ENCODE measurements at regions not wholly inside any gene's neighbourhood (a gene's known extent, or its start where the extent isn't known, plus 50 kb on each side); places are given as distances from the start of the nearest gene placed in this dataset.

GRCh38 chr10:110355141-110355831 lies 50.6 kb upstream of the SMNDC1 start:
- DNase-seq (ENCODE audit: low read depth) = no peak

DNA sequence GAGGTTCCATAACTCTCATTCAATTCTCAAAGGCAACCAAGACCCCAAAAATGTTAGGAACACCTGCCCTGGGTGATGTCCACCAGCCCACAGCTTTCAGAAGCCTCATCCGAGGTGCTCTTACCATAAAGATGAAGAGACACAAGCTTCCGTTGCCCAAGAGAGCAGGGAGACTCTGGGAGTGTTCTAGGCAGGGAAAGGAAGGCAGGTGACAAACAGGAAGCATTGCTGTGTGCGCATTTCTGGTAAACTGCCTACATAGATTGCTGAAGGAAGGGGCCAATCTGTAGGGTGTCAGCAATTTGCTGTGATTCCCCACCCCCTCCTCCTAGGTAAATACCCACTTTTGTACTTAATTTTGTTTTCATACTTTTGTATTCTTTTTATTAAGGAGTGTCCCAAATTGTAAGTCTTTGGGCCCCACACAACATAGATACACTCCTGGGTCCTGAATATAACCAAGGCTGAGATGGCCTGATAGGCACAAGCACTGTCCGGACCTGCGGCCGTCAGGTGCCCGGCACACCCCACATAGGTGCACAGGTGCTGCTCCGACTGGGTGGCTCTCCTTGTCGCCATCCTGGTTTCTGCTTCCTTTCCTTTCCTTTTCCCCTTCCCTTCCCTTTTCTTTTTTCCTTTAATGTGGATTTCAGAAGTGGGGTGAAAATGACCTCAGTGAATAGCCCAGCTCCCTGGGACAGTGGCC lies 51.4 kb upstream of the SMNDC1 start:
- DNase-seq (ENCODE audit: low read depth) = peak; percentile 45

GRCh38 chr10:110356628-110357245 lies 52.0 kb upstream of the SMNDC1 start:
- peak; percentile 57 for DNase-seq (ENCODE audit: low read depth)

- DNase-seq (ENCODE audit: low read depth) = peak; percentile 70
These were observed 52.6 kb upstream of the SMNDC1 start for GRCh38 chr10:110357252-110357780.

- no peak for DNase-seq (ENCODE audit: low read depth)
These were observed 53.2 kb upstream of the SMNDC1 start for GRCh38 chr10:110357871-110358270.

GRCh38 chr10:110358278-110358677 lies 53.6 kb upstream of the SMNDC1 start:
- DNase-seq (ENCODE audit: low read depth) = no peak

GRCh38 chr10:110358869-110359629 lies 54.3 kb upstream of the SMNDC1 start:
- no peak for DNase-seq (ENCODE audit: low read depth)

- no peak for DNase-seq (ENCODE audit: low read depth)
These were observed 56.2 kb upstream of the SMNDC1 start for GRCh38 chr10:110360857-110361474.

DNA sequence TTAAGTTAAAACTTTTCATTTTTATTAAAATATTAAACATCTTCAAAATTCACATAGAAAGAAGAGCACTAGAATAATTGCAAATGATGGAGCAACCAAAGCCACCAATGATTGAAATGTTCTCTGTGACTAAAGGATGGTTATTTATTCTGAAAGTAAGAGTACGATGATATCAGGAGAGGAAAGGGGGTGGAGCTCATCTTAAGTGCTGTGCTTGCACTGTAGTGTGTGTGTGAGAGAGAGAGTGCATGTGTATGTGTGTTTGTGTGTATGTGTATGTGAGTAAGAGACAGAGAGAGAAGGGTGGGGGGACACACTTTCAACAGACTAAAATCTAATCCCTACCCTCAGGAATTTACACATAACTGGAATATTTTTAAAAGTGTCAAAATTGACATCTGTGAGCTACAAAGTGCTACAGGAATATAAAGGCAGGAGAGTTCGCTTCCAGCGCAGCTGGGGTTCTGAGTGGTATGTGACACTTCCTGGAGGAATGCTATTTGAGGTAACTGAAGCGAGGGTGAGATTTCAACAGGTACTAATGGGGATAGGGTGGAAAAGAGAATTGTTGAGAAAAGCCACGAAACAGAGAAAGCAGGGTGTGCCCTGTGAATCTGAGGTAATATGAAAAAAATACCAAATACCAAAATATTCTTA lies 57.2 kb upstream of the SMNDC1 start:
- no peak for DNase-seq (ENCODE audit: low read depth)

DNA sequence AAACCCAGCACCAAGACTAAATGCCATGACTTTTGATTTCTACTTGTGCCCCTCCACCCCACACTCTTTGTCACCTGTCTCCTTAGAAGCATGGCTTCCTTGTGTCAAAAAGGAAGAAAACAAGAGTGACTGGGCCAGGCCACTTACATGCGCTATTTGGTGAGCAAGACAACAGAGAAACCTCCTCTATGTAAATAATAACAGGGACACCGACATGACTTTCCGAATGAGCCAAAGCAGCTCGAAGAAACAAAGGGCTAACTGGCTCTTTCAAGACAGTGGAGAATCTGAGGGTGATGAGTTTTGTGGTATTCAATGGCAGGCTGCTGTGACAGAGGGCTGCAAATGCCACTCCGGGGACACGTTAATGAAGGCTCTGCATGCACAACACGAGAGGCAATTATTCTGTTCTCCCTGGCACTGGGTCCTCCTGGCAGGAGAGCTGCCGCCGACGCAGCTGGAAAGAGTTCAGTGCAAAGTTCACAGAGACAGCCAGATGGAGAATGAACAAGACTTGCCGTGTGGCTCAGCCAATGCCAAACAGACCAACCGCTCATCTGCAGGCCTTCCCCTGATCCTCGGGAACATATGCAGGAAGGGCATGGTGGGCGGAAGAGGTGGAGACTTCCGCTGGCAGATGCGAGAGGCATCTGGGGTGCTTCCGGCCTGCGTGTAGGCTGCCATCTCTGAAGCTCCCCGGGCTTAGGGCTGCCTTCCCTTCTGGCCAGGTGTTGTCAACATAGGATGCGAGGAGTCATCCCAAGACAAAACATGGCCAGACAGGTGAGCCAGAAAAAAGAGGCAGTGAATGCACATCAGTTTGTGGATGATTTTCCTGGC lies 59.1 kb upstream of the SMNDC1 start:
- DNase-seq (ENCODE audit: low read depth) = no peak

- DNase-seq (ENCODE audit: low read depth) = peak; percentile 62
These were observed 59.8 kb upstream of the SMNDC1 start for GRCh38 chr10:110364531-110364937.

- no peak for DNase-seq (ENCODE audit: low read depth)
These were observed 60.8 kb upstream of the SMNDC1 start for GRCh38 chr10:110365356-110366143.

GRCh38 chr10:110366635-110367034 lies 61.9 kb upstream of the SMNDC1 start:
- no peak for DNase-seq (ENCODE audit: low read depth)

GRCh38 chr10:110368002-110368401 lies 63.3 kb upstream of the SMNDC1 start:
- DNase-seq (ENCODE audit: low read depth) = no peak

GRCh38 chr10:110368556-110368955 lies 63.8 kb upstream of the SMNDC1 start:
- DNase-seq (ENCODE audit: low read depth) = no peak

DNA sequence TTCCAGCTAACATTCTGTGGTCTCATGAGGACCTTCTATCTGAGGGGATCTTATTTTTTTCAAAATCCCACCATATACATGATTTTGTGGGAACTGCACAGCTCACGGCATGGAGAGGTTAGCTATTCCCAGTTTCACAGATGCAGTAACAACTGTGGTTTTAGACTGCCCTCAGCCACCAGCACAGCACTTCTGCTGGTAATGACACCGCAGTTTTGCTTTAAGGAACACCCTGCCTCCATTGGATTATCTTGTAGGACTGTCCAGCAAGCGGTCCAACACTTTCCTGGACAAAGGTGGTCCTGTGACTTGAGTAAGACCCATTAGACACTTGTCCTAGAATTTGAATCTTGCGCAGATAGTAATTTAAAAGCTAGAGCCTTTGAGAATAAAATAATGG lies 65.3 kb upstream of the SMNDC1 start:
- DNase-seq (ENCODE audit: low read depth) = no peak

DNA sequence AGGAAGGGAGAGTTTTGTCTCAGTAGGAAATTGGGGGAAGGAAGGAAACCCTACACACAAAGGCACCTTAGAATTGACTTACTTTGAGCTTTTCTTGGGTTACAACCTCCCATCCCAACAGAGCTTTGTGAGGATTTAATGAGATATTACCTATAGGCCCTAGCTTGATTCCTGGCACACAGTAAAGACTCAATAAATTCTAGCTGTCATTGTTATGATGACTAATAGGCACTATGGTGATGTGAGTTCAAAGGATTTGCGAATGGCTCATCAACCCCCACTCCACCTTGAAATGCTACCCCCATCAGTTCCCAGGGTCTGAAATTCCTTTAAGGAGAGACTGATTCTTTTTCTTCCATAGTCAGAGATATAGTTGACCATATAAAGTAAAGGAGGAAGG lies 67.9 kb upstream of the SMNDC1 start:
- DNase-seq (ENCODE audit: low read depth) = no peak

- DNase-seq (ENCODE audit: low read depth) = no peak
These were observed 68.3 kb upstream of the SMNDC1 start for GRCh38 chr10:110373059-110373458.

GRCh38 chr10:110373857-110374654 lies 69.3 kb upstream of the SMNDC1 start:
- no peak for DNase-seq (ENCODE audit: low read depth)
